HepG2 (cell line): ENCODE measurements at regions not wholly inside any gene's neighbourhood (a gene's known extent, or its start where the extent isn't known, plus 50 kb on each side); places are given as distances from the start of the nearest gene placed in this dataset.
A peak's percentile ranks its signal among the peaks of the same experiment; 100 is the strongest.

Experiments used
- AGO1 ChIP-seq: fragments of 200-400 bp; formaldehyde crosslinking; IDR thresholded peaks from 2 replicates; pipeline ENCODE4 v1.6.1; 2017; ENCODE audit warnings: mild to moderate bottlenecking, low read depth, low read length, moderate library complexity; ENCODE audit not compliant: poor library complexity, severe bottlenecking
- CEBPG ChIP-seq: IDR thresholded peaks from 2 replicates; pipeline ENCODE4 v1.6.1; 2016
- CREB1 ChIP-seq, 2 experiments: fragments of 450-650 bp in 1 of 2; IDR thresholded peaks; 2 replicates each; pipeline ENCODE4 v1.6.1; 2016 to 2017; ENCODE audit warnings: control low read depth in 1 of 2, mild to moderate bottlenecking in 1 of 2, missing compliant biosample characterization in 1 of 2, missing genetic modification characterization in 1 of 2
- DDIT3 ChIP-seq: sonication (generic); formaldehyde crosslinking; IDR thresholded peaks from 2 replicates; pipeline ENCODE4 v1.4.0; 2020; ENCODE audit warnings: mild to moderate bottlenecking, missing genetic modification reagents
- GMEB1 ChIP-seq: sonication (generic); formaldehyde crosslinking; IDR thresholded peaks from 2 replicates; pipeline ENCODE4 v1.5.1; 2020; ENCODE audit warnings: missing genetic modification reagents, mild to moderate bottlenecking, borderline replicate concordance
- HDAC1 ChIP-seq: sonication (generic); formaldehyde crosslinking; IDR thresholded peaks from 2 replicates; pipeline ENCODE4 v1.5.1; 2020; ENCODE audit warnings: mild to moderate bottlenecking, missing genetic modification reagents
- JUN ChIP-seq: sonication (generic); formaldehyde crosslinking; IDR thresholded peaks from 2 replicates; pipeline ENCODE4 v1.4.0; 2020; ENCODE audit warnings: mild to moderate bottlenecking, missing genetic modification reagents
- MEIS1 ChIP-seq: sonication (generic); formaldehyde crosslinking; IDR thresholded peaks from 2 replicates; pipeline ENCODE4 v1.9.0; 2021; ENCODE audit warnings: mild to moderate bottlenecking, missing genetic modification reagents, moderate library complexity, borderline replicate concordance
- MNT ChIP-seq: fragments of 450-650 bp; IDR thresholded peaks from 2 replicates; pipeline ENCODE4 v1.6.1; 2016
- NFRKB ChIP-seq: fragments of 450-650 bp; IDR thresholded peaks from 2 replicates; pipeline ENCODE4 v1.6.1; 2017
- RFX5 ChIP-seq: IDR thresholded peaks from 2 replicates; pipeline ENCODE4 v1.6.1; 2011; ENCODE audit warnings: low read depth, low read length, improper control_type of control experiment
- SCMH1 ChIP-seq: sonication (generic); formaldehyde crosslinking; IDR thresholded peaks from 2 replicates; pipeline ENCODE4 v1.9.0; 2021; ENCODE audit warnings: missing genetic modification reagents, mild to moderate bottlenecking, borderline replicate concordance
- SP2 ChIP-seq: sonication (generic); formaldehyde crosslinking; IDR thresholded peaks from 2 replicates; pipeline ENCODE4 v1.5.1; 2020; ENCODE audit warnings: mild to moderate bottlenecking, missing genetic modification reagents
- SRY ChIP-seq: sonication (generic); formaldehyde crosslinking; IDR thresholded peaks from 2 replicates; pipeline ENCODE4 v1.8.0; 2022; ENCODE audit warnings: mild to moderate bottlenecking, missing genetic modification reagents
- XRCC5 ChIP-seq: fragments of 200-400 bp; formaldehyde crosslinking; optimal IDR thresholded peaks from 2 replicates; pipeline ENCODE3; 2017; ENCODE audit warnings: mild to moderate bottlenecking, low read length
- ZFP36L2 ChIP-seq: sonication (generic); formaldehyde crosslinking; IDR thresholded peaks from 2 replicates; pipeline ENCODE4 v1.4.0; 2020; ENCODE audit warnings: missing genetic modification reagents
- ZNF24 ChIP-seq: fragments of 450-650 bp; IDR thresholded peaks from 2 replicates; pipeline ENCODE4 v1.6.1; 2017; ENCODE audit warnings: antibody characterized with exemption, mild to moderate bottlenecking
- ZNF317 ChIP-seq: sonication (generic); formaldehyde crosslinking; IDR thresholded peaks from 2 replicates; pipeline ENCODE4 v1.5.0; 2020; ENCODE audit warnings: mild to moderate bottlenecking, missing genetic modification reagents
- ZNF367 ChIP-seq: sonication (generic); formaldehyde crosslinking; IDR thresholded peaks from 2 replicates; pipeline ENCODE4 v1.4.0; 2020; ENCODE audit warnings: missing genetic modification reagents, borderline replicate concordance
- ZNF607 ChIP-seq: sonication (generic); formaldehyde crosslinking; IDR thresholded peaks from 2 replicates; pipeline ENCODE4 v1.5.1; 2020; ENCODE audit warnings: missing genetic modification reagents, mild to moderate bottlenecking, borderline replicate concordance
- ZNF766 ChIP-seq: sonication (generic); formaldehyde crosslinking; IDR thresholded peaks from 2 replicates; pipeline ENCODE4 v1.5.0; 2020; ENCODE audit warnings: missing genetic modification reagents, borderline replicate concordance
- TF ChIP-seq, protein P1 (sequence below): sonication (generic); formaldehyde crosslinking; IDR thresholded peaks from 2 replicates; pipeline ENCODE4; 2020; ENCODE audit warnings: missing genetic modification reagents, mild to moderate bottlenecking, borderline replicate concordance
- TF ChIP-seq, protein P2 (sequence below): sonication (generic); formaldehyde crosslinking; IDR thresholded peaks from 2 replicates; pipeline ENCODE4 v1.5.0; 2020; ENCODE audit warnings: missing genetic modification reagents

GRCh38 chr6:26216886-26217713 is 129.9 kb downstream of the HFE start (continued):
- TF ChIP-seq MNT (peak; percentile 30; the same call in 1 of the 2 replicates), XRCC5 (no peak), SCMH1 (CRISPR knock-in tag) (no peak), CEBPG (no peak), ZNF766 (peak; percentile 92), SP2 (CRISPR knock-in tag) (peak; percentile 63; the same call in 1 of the 2 replicates), CREB1 (IDR thresholded peaks at IDR 0.05) (no peak), CREB1 (CRISPR knock-in tag; IDR thresholded peaks at IDR 0.05) (no peak; the same call in 1 of the 2 replicates), JUN (CRISPR knock-in tag) (peak; percentile 58; the same call in 1 of the 2 replicates), AGO1 (peak; percentile 77), ZNF317 (CRISPR knock-in tag) (peak; percentile 60), SRY (CRISPR knock-in tag) (peak; percentile 90), NFRKB (no peak), ZNF607 (CRISPR knock-in tag) (peak; percentile 96), MEIS1 (peak; percentile 36; the same call in 1 of the 2 replicates), RFX5 (no peak), GMEB1 (no peak; the same call in 1 of the 2 replicates), DDIT3 (CRISPR knock-in tag) (no peak), ZNF24 (no peak), ZFP36L2 (CRISPR knock-in tag) (no peak), HDAC1 (peak; percentile 63), ZNF367 (CRISPR knock-in tag) (0 out of 2 replicates have a peak, but pooled peaks have one; percentile 21)
- TF ChIP-seq, protein P1, sequence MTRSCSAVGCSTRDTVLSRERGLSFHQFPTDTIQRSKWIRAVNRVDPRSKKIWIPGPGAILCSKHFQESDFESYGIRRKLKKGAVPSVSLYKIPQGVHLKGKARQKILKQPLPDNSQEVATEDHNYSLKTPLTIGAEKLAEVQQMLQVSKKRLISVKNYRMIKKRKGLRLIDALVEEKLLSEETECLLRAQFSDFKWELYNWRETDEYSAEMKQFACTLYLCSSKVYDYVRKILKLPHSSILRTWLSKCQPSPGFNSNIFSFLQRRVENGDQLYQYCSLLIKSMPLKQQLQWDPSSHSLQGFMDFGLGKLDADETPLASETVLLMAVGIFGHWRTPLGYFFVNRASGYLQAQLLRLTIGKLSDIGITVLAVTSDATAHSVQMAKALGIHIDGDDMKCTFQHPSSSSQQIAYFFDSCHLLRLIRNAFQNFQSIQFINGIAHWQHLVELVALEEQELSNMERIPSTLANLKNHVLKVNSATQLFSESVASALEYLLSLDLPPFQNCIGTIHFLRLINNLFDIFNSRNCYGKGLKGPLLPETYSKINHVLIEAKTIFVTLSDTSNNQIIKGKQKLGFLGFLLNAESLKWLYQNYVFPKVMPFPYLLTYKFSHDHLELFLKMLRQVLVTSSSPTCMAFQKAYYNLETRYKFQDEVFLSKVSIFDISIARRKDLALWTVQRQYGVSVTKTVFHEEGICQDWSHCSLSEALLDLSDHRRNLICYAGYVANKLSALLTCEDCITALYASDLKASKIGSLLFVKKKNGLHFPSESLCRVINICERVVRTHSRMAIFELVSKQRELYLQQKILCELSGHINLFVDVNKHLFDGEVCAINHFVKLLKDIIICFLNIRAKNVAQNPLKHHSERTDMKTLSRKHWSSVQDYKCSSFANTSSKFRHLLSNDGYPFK: peak; percentile 71; the same call in 1 of the 2 replicates
- TF ChIP-seq, protein P2, sequence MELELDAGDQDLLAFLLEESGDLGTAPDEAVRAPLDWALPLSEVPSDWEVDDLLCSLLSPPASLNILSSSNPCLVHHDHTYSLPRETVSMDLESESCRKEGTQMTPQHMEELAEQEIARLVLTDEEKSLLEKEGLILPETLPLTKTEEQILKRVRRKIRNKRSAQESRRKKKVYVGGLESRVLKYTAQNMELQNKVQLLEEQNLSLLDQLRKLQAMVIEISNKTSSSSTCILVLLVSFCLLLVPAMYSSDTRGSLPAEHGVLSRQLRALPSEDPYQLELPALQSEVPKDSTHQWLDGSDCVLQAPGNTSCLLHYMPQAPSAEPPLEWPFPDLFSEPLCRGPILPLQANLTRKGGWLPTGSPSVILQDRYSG (CRISPR knock-in tag): no peak
